Astrocyte (in vitro differentiated cells and primary cell): ENCODE measurements at regions not wholly inside any gene's neighbourhood (a gene's known extent, or its start where the extent isn't known, plus 50 kb on each side); places are given as distances from the start of the nearest gene placed in this dataset.

ENCODE experiments used
- DNase-seq: peaks from one replicate; pipeline ENCODE4 v3.0.0-alpha.2; 2010; ENCODE audit warnings: low read depth
- FAIRE-seq: peaks from 2 replicates; lab custom pipeline; 2011; peaks lifted over from hg19 to GRCh38; lab: Jason Lieb, UNC
- H2AFZ ChIP-seq: 2 replicates; pipeline ENCODE4 v1.6.0; 2012; ENCODE audit warnings: low read depth, low read length, inconsistent platforms
- H3K27ac ChIP-seq: 2 replicates; pipeline ENCODE4 v1.5.1; 2011; ENCODE audit warnings: low read depth, low read length, inconsistent platforms
- H3K27me3 ChIP-seq: 2 replicates; pipeline ENCODE4 v1.6.0; 2011; ENCODE audit warnings: low read length, inconsistent platforms; ENCODE audit not compliant: insufficient read depth
- H3K36me3 ChIP-seq: 2 replicates; pipeline ENCODE4 v1.5.1; 2011; ENCODE audit warnings: low read length, inconsistent platforms; ENCODE audit not compliant: insufficient read depth
- H3K4me1 ChIP-seq: 2 replicates; pipeline ENCODE4 v1.5.1; 2011; ENCODE audit warnings: low read length, inconsistent platforms; ENCODE audit not compliant: insufficient read depth
- H3K4me2 ChIP-seq: 2 replicates; pipeline ENCODE4 v1.6.0; 2012; ENCODE audit warnings: low read length, inconsistent platforms
- H3K4me3 ChIP-seq: 2 replicates; pipeline ENCODE4 v1.5.1; 2011; ENCODE audit warnings: low read depth, mild to moderate bottlenecking, low read length, inconsistent platforms; ENCODE audit not compliant: insufficient read depth
- H3K79me2 ChIP-seq: 2 replicates; pipeline ENCODE4 v1.6.0; 2012; ENCODE audit warnings: mild to moderate bottlenecking, low read length, inconsistent platforms; ENCODE audit not compliant: insufficient read depth
- H3K9ac ChIP-seq: 2 replicates; pipeline ENCODE4 v1.6.0; 2012; ENCODE audit warnings: mild to moderate bottlenecking, low read length, inconsistent platforms
- H3K9me3 ChIP-seq: 2 replicates; pipeline ENCODE4 v1.5.1; 2012; ENCODE audit warnings: low read depth, mild to moderate bottlenecking, low read length, inconsistent platforms; ENCODE audit not compliant: insufficient read depth
- H4K20me1 ChIP-seq: 2 replicates; pipeline ENCODE4 v1.6.0; 2012; ENCODE audit warnings: low read length, inconsistent platforms; ENCODE audit not compliant: insufficient read depth
- H3K27ac Mint-ChIP-seq: one replicate; pipeline ENCODE4 v1.8.0; 2021; ENCODE audit warnings: mild to moderate bottlenecking, mixed read lengths; ENCODE audit not compliant: unreplicated experiment
- H3K27me3 Mint-ChIP-seq: one replicate; pipeline ENCODE4 v1.8.0; 2021; ENCODE audit warnings: low read depth, mixed read lengths; ENCODE audit not compliant: unreplicated experiment
- H3K36me3 Mint-ChIP-seq: one replicate; pipeline ENCODE4 v1.8.0; 2021; ENCODE audit warnings: low read depth, mixed read lengths; ENCODE audit not compliant: unreplicated experiment
- H3K4me1 Mint-ChIP-seq: one replicate; pipeline ENCODE4 v1.8.0; 2021; ENCODE audit warnings: low read depth, mixed read lengths; ENCODE audit not compliant: unreplicated experiment
- H3K4me3 Mint-ChIP-seq: one replicate; pipeline ENCODE4 v1.8.0; 2021; ENCODE audit warnings: mild to moderate bottlenecking, moderate library complexity, mixed read lengths; ENCODE audit not compliant: unreplicated experiment
- H3K9me3 Mint-ChIP-seq: one replicate; pipeline ENCODE4 v1.8.0; 2021; ENCODE audit warnings: mild to moderate bottlenecking, mixed read lengths; ENCODE audit not compliant: unreplicated experiment
- CTCF ChIP-seq: IDR thresholded peaks from 2 replicates; pipeline ENCODE4 v1.5.1; 2011; ENCODE audit warnings: low read depth, mild to moderate bottlenecking, inconsistent platforms, low read length, moderate library complexity; ENCODE audit not compliant: insufficient read depth
- EZH2 ChIP-seq: IDR thresholded peaks from 2 replicates; pipeline ENCODE4 v1.6.1; 2012; ENCODE audit warnings: mild to moderate bottlenecking, low read length, inconsistent platforms; ENCODE audit not compliant: insufficient read depth

DNA sequence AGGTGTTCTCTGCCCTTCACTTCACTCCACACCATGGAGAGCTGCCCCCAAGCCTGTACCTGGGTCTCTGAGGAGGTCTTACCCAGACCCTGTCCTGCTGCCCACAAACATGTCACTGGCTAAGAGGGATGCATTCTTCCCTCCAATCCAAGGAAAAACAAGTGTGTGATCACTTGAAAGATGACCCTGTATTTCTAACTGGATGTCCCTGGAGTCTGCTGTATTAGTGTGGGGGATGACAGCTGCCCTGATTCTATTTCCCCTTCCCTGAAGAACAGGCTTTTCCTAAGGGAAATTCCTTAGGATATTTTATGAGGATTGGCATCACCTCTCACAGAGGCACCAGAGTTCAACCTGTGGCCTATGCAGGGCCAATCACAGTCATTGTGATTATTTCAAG is 55.0 kb upstream of the GATA2 start:
- Histone ChIP-seq H3K4me1 (peaks cover 34% of the 10 kb centered on the region), H3K9me3 (no peaks in the 10 kb centered on the region), H2AFZ (peak overlapping the region; percentile 66), H3K27me3 (no peaks in the 10 kb centered on the region), H3K27ac (peak overlapping the region; percentile 53), H3K36me3 (no peaks in the 10 kb centered on the region), H4K20me1 (no peaks in the 10 kb centered on the region), H3K9ac (peak overlapping the region; percentile 13), H3K79me2 (no peaks in the 10 kb centered on the region), H3K4me2 (peak overlapping the region; percentile 64), H3K4me3 (no peak overlapping the region)
- no peak for DNase-seq
- Mint-ChIP-seq H3K9me3 (peaks cover 9% of the 10 kb centered on the region), H3K36me3 (peaks cover 2% of the 10 kb centered on the region), H3K27ac (no peak overlapping the region), H3K27me3 (peaks cover 1% of the 10 kb centered on the region), H3K4me1 (peaks cover 30% of the 10 kb centered on the region), H3K4me3 (no peak overlapping the region)
- TF ChIP-seq EZH2 (no peak), CTCF (no peak)
- FAIRE-seq = no peak

DNA sequence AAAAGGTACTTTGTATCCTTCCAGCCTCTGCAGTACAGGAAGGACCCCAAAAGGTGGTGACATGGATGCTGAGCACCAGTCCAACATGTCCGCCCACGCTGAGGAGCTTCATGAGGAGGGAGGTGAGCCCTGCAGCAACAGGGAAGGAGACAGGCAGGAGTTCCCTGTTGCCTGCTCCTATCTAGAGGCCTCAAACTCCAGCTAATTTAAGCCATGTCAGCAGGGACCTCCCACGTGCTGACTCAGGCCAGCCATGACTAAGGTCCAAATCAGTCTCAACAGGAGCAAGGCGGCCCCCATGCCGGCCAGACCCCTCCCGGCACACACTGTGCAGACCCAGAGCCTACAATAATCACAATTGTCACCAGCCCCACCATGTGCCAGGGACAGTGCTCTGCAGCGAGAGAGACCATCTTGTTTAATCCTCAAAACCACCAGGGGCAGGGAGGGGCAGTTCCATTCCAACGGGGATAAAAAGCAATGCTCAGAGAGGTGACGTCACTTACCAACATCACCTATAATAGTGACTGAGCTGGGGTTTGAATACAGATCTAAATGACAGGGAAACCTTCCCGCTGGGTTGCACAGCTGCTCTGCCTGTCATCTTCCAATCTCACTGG is 54.5 kb upstream of the GATA2 start:
- Histone ChIP-seq H3K4me1 (peaks cover 34% of the 10 kb centered on the region), H3K27me3 (no peaks in the 10 kb centered on the region), H3K79me2 (no peaks in the 10 kb centered on the region), H3K9ac (peak overlapping the region; percentile 13), H3K36me3 (no peaks in the 10 kb centered on the region), H3K27ac (peak overlapping the region; percentile 53), H3K9me3 (no peaks in the 10 kb centered on the region), H2AFZ (peak overlapping the region; percentile 66), H3K4me2 (peak overlapping the region; percentile 64), H4K20me1 (no peaks in the 10 kb centered on the region), H3K4me3 (no peak overlapping the region)
- H3K9me3 Mint-ChIP-seq = peaks cover 9% of the 10 kb centered on the region
- no peaks in the 10 kb centered on the region for H3K27me3 Mint-ChIP-seq
- peaks cover 2% of the 10 kb centered on the region for H3K36me3 Mint-ChIP-seq
- FAIRE-seq (no peak), DNase-seq (peak; percentile 71)
- H3K27ac Mint-ChIP-seq = peak overlapping the region; percentile 44
- TF ChIP-seq CTCF = no peak
- TF ChIP-seq EZH2 = no peak
- no peak overlapping the region for H3K4me3 Mint-ChIP-seq
- H3K4me1 Mint-ChIP-seq = peaks cover 30% of the 10 kb centered on the region

GRCh38 chr3:128546646-128547045 is 53.6 kb upstream of the GATA2 start:
- H3K27me3 ChIP-seq = no peaks in the 10 kb centered on the region
- H2AFZ ChIP-seq = peak overlapping the region; percentile 66
- H3K4me3 ChIP-seq = no peak overlapping the region
- no peak overlapping the region for H3K27ac ChIP-seq
- no peaks in the 10 kb centered on the region for H3K79me2 ChIP-seq
- no peak overlapping the region for H3K4me3 Mint-ChIP-seq
- H3K9me3 ChIP-seq = no peaks in the 10 kb centered on the region
- H3K36me3 Mint-ChIP-seq = peaks cover 2% of the 10 kb centered on the region
- no peak overlapping the region for H3K27ac Mint-ChIP-seq
- H3K9me3 Mint-ChIP-seq = peaks cover 9% of the 10 kb centered on the region
- H3K27me3 Mint-ChIP-seq = peaks cover 2% of the 10 kb centered on the region
- peaks cover 30% of the 10 kb centered on the region for H3K4me1 Mint-ChIP-seq
- no peak overlapping the region for H3K9ac ChIP-seq
- TF ChIP-seq CTCF (no peak), EZH2 (no peak)
- FAIRE-seq = no peak
- H3K36me3 ChIP-seq = no peaks in the 10 kb centered on the region
- no peak overlapping the region for H3K4me2 ChIP-seq
- H4K20me1 ChIP-seq = no peaks in the 10 kb centered on the region
- H3K4me1 ChIP-seq = peaks cover 34% of the 10 kb centered on the region
- no peak for DNase-seq
